GM18907 (cell line): ENCODE measurements at regions not wholly inside any gene's neighbourhood (a gene's known extent, or its start where the extent isn't known, plus 50 kb on each side); places are given as distances from the start of the nearest gene placed in this dataset.

Experiments
- ATAC-seq: cut with Tn5 transposase; IDR thresholded peaks from one replicate; pipeline ENCODE4 v1.9.1; 2021; ENCODE audit warnings: mild to moderate bottlenecking, moderate library complexity; ENCODE audit not compliant: unreplicated experiment

GRCh38 chr2:60297296-60298005 lies 256.0 kb downstream of the BCL11A start:
- no peak for ATAC-seq

- no peak for ATAC-seq
Measured at GRCh38 chr2:60296219-60296955, 257.1 kb downstream of the BCL11A start.

- no peak for ATAC-seq
Measured at GRCh38 chr2:60295636-60295962, 257.9 kb downstream of the BCL11A start.

GRCh38 chr2:60294901-60295635 lies 258.4 kb downstream of the BCL11A start:
- ATAC-seq, result no peak

- no peak for ATAC-seq
Measured at GRCh38 chr2:60292242-60292641, 261.2 kb downstream of the BCL11A start.

GRCh38 chr2:60290509-60290908 lies 262.9 kb downstream of the BCL11A start:
- no peak for ATAC-seq

- ATAC-seq, result no peak
Measured at GRCh38 chr2:60285626-60286316, 267.7 kb downstream of the BCL11A start.

- no peak for ATAC-seq
Measured at GRCh38 chr2:60283626-60284025, 269.8 kb downstream of the BCL11A start.

GRCh38 chr2:60282886-60283285 lies 270.6 kb downstream of the BCL11A start:
- ATAC-seq, result no peak

GRCh38 chr2:60281730-60282129 lies 271.7 kb downstream of the BCL11A start:
- no peak for ATAC-seq

- ATAC-seq, result no peak
Measured at GRCh38 chr2:60280238-60280637, 273.2 kb downstream of the BCL11A start.

- ATAC-seq, result no peak
Measured at GRCh38 chr2:60278906-60279305, 274.5 kb downstream of the BCL11A start.

GRCh38 chr2:60275958-60276357 lies 277.5 kb downstream of the BCL11A start:
- no peak for ATAC-seq

GRCh38 chr2:60273836-60274235 lies 279.6 kb downstream of the BCL11A start:
- ATAC-seq, result no peak

- no peak for ATAC-seq
Measured at GRCh38 chr2:60271713-60272112, 281.7 kb downstream of the BCL11A start.

- ATAC-seq, result no peak
Measured at GRCh38 chr2:60271131-60271530, 282.3 kb downstream of the BCL11A start.

- ATAC-seq, result no peak
Measured at GRCh38 chr2:60268661-60269060, 284.8 kb downstream of the BCL11A start.

GRCh38 chr2:60268032-60268431 lies 285.4 kb downstream of the BCL11A start:
- no peak for ATAC-seq

- no peak for ATAC-seq
Measured at GRCh38 chr2:60267122-60267521, 286.3 kb downstream of the BCL11A start.

GRCh38 chr2:60262178-60262577 lies 291.3 kb downstream of the BCL11A start:
- no peak for ATAC-seq

GRCh38 chr2:60260639-60261296 lies 292.7 kb downstream of the BCL11A start:
- no peak for ATAC-seq
